Upper lobe of left lung (tissue), 4 donors: ENCODE measurements at regions not wholly inside any gene's neighbourhood (a gene's known extent, or its start where the extent isn't known, plus 50 kb on each side); places are given as distances from the start of the nearest gene placed in this dataset.

Source experiments
- POLR2A ChIP-seq, 4 donors: fragments of 450-650 bp; IDR thresholded peaks; one replicate each; pipeline ENCODE4 v1.5.1; 2016 to 2017; ENCODE audit warnings: antibody characterized with exemption in 4 of 4, mild to moderate bottlenecking in 2 of 4
- TF ChIP-seq, protein P1 (sequence below), 6 experiments: fragments of 450-650 bp in 4 of 6; fragments of 200-600 bp in 2 of 6; sonication (generic) in 2 of 6; IDR thresholded peaks; one replicate each; pipeline ENCODE4 v1.5.1; 2016 to 2019; ENCODE audit warnings: antibody characterized with exemption in 6 of 6

GRCh38 chrX:128464116-128464515 lies 411.9 kb upstream of the ACTRT1 start:
- TF ChIP-seq, protein P1, sequence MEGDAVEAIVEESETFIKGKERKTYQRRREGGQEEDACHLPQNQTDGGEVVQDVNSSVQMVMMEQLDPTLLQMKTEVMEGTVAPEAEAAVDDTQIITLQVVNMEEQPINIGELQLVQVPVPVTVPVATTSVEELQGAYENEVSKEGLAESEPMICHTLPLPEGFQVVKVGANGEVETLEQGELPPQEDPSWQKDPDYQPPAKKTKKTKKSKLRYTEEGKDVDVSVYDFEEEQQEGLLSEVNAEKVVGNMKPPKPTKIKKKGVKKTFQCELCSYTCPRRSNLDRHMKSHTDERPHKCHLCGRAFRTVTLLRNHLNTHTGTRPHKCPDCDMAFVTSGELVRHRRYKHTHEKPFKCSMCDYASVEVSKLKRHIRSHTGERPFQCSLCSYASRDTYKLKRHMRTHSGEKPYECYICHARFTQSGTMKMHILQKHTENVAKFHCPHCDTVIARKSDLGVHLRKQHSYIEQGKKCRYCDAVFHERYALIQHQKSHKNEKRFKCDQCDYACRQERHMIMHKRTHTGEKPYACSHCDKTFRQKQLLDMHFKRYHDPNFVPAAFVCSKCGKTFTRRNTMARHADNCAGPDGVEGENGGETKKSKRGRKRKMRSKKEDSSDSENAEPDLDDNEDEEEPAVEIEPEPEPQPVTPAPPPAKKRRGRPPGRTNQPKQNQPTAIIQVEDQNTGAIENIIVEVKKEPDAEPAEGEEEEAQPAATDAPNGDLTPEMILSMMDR (IDR thresholded peaks at IDR 0.05), result no peak
- TF ChIP-seq POLR2A (IDR thresholded peaks at IDR 0.05), result no peak
